HepG2 (cell line): ENCODE measurements at regions not wholly inside any gene's neighbourhood (a gene's known extent, or its start where the extent isn't known, plus 50 kb on each side); places are given as distances from the start of the nearest gene placed in this dataset.
A peak's percentile ranks its signal among the peaks of the same experiment; 100 is the strongest.

Experiments
- ATAC-seq: fragments of 200-7000 bp; cut with Tn5 transposase; 3 replicates; pipeline ENCODE4 v1.9.1; 2020; ENCODE audit warnings: mild to moderate bottlenecking, moderate library complexity
- BruUV-seq: library from RNA; stranded (reverse); fragments of 400-500 nt; replicated peaks from 2 replicates; lab custom pipeline; 2021; lab: Mats Ljungman, UMichigan
- CTCF ChIA-PET: fragments of 300-600 bp; formaldehyde crosslinking; extraction: SDS; loops from one replicate; lab custom pipeline; 2021; ENCODE audit warnings: low total read pairs, inconsistent platforms, low intra/inter-chr PET ratio; lab: Yijun Ruan, JAX
- POLR2A ChIA-PET: fragments of 350-600 bp; sonication (Branson Sonifier 250); formaldehyde crosslinking; loops from one replicate; lab custom pipeline; 2020; ENCODE audit warnings: antibody characterized with exemption, inconsistent platforms; lab: Yijun Ruan, JAX
- DNase-seq: peaks from one replicate; pipeline ENCODE4 v3.0.0-alpha.2; 2015; ENCODE audit warnings: low spot score
- FAIRE-seq: peaks from 3 replicates; lab custom pipeline; 2011; peaks lifted over from hg19 to GRCh38; lab: Jason Lieb, UNC
- H2AFZ ChIP-seq: one replicate; pipeline ENCODE4 v1.6.1; 2011; ENCODE audit warnings: low read length, inconsistent platforms
- H3K27ac ChIP-seq: fragments of 300-600 bp; 3 replicates; pipeline ENCODE4 v1.8.0; 2011; ENCODE audit warnings: mixed run types, mild to moderate bottlenecking, mixed read lengths, low read length, inconsistent platforms; ENCODE audit not compliant: insufficient read depth; ENCODE audit errors: extremely low read length
- H3K27me3 ChIP-seq, 2 experiments: fragments of 200-600 bp in 1 of 2; 2 replicates in 1 of 2; 3 replicates in 1 of 2; pipeline versions ENCODE4 v1.6.0 to v1.8.0; 2011; ENCODE audit warnings: low read length in 2 of 2, mild to moderate bottlenecking in 2 of 2, moderate library complexity in 2 of 2, inconsistent platforms in 1 of 2; ENCODE audit not compliant: insufficient read depth in 2 of 2, control insufficient read depth in 1 of 2
- H3K36me3 ChIP-seq, 2 experiments: fragments of 200-600 bp in 1 of 2; replicated peaks in 1 of 2; 2 replicates in 1 of 2; 3 replicates in 1 of 2; pipeline versions ENCODE4 v1.5.1 to v1.8.0; 2011; ENCODE audit warnings: low read length in 2 of 2, inconsistent platforms in 1 of 2; ENCODE audit not compliant: insufficient read depth in 2 of 2, control insufficient read depth in 1 of 2
- H3K4me1 ChIP-seq: 2 replicates; pipeline ENCODE4 v1.5.1; 2012; ENCODE audit warnings: low read length, inconsistent platforms; ENCODE audit not compliant: insufficient read depth
- H3K4me2 ChIP-seq: 2 replicates; pipeline ENCODE4 v1.6.0; 2011; ENCODE audit warnings: low read depth, low read length, inconsistent platforms
- H3K4me3 ChIP-seq, 3 experiments: fragments of 200-600 bp in 1 of 3; sonication (generic), shearing (Covaris generic) in 1 of 3; replicated peaks in 1 of 3; 2 replicates each; pipeline ENCODE4 v1.5.1; 2011 to 2016; ENCODE audit warnings: low read length in 3 of 3, inconsistent platforms in 2 of 3, low read depth in 2 of 3, mild to moderate bottlenecking in 2 of 3, control low read depth in 1 of 3, mixed read lengths in 1 of 3; ENCODE audit not compliant: insufficient read depth in 1 of 3
- H3K79me2 ChIP-seq: one replicate; pipeline ENCODE4 v1.6.1; 2011; ENCODE audit warnings: low read length, inconsistent platforms; ENCODE audit not compliant: insufficient read depth
- H3K9ac ChIP-seq: 2 replicates; pipeline ENCODE4 v1.6.0; 2011; ENCODE audit warnings: mild to moderate bottlenecking, low read depth, low read length, inconsistent platforms; ENCODE audit not compliant: insufficient read depth
- H3K9me3 ChIP-seq: 2 replicates; pipeline ENCODE4 v1.5.1; 2012; ENCODE audit warnings: mild to moderate bottlenecking, low read length
- H4K20me1 ChIP-seq: 2 replicates; pipeline ENCODE4 v1.6.0; 2011; ENCODE audit warnings: inconsistent platforms, mild to moderate bottlenecking, low read length, moderate library complexity; ENCODE audit not compliant: insufficient read depth
- AHR ChIP-seq: IDR thresholded peaks from 2 replicates; pipeline ENCODE4 v1.6.1; 2018; ENCODE audit warnings: missing genetic modification reagents, missing compliant biosample characterization
- EHMT2 ChIP-seq: fragments of 200-600 bp; sonication (generic); IDR thresholded peaks from 2 replicates; pipeline ENCODE4 v1.7.0; 2017; ENCODE audit warnings: antibody characterized with exemption, low read depth, low read length, borderline replicate concordance
- FOXC1 ChIP-seq: sonication (generic); formaldehyde crosslinking; IDR thresholded peaks from 2 replicates; pipeline ENCODE4 v1.8.0; 2022; ENCODE audit warnings: mild to moderate bottlenecking, missing genetic modification reagents, borderline replicate concordance
- FOXK2 ChIP-seq: fragments of 450-650 bp; IDR thresholded peaks from 2 replicates; pipeline ENCODE4 v1.6.1; 2016
- GTF3A ChIP-seq: sonication (generic); formaldehyde crosslinking; conservative IDR thresholded peaks from 2 replicates; pipeline ENCODE4 v1.4.0; 2020; ENCODE audit warnings: mild to moderate bottlenecking, missing genetic modification reagents
- HDAC2 ChIP-seq: sonication (generic); formaldehyde crosslinking; IDR thresholded peaks from 2 replicates; pipeline ENCODE4 v1.4.0; 2020; ENCODE audit warnings: missing genetic modification reagents
- NAIF1 ChIP-seq: sonication (generic); formaldehyde crosslinking; IDR thresholded peaks from 2 replicates; pipeline ENCODE4 v1.5.0; 2020; ENCODE audit warnings: mild to moderate bottlenecking, missing genetic modification reagents, borderline replicate concordance
- NRL ChIP-seq: sonication (generic); formaldehyde crosslinking; IDR thresholded peaks from 2 replicates; pipeline ENCODE4 v1.5.0; 2020; ENCODE audit warnings: missing genetic modification reagents, mild to moderate bottlenecking, moderate library complexity, borderline replicate concordance
- SOX6 ChIP-seq, 2 experiments: fragments of 450-650 bp in 1 of 2; sonication (generic) in 1 of 2; formaldehyde crosslinking in 1 of 2; IDR thresholded peaks; 2 replicates each; pipeline versions ENCODE4 v1.4.0 to v1.6.1; 2017 to 2020; ENCODE audit warnings: antibody characterized with exemption in 1 of 2, mild to moderate bottlenecking in 1 of 2, missing genetic modification reagents in 1 of 2
- ZFP36L2 ChIP-seq: sonication (generic); formaldehyde crosslinking; IDR thresholded peaks from 2 replicates; pipeline ENCODE4 v1.4.0; 2020; ENCODE audit warnings: missing genetic modification reagents
- ZNF251 ChIP-seq: sonication (generic); formaldehyde crosslinking; IDR thresholded peaks from 2 replicates; pipeline ENCODE4 v1.9.0; 2021; ENCODE audit warnings: mild to moderate bottlenecking, missing genetic modification reagents
- ZNF501 ChIP-seq: sonication (generic); formaldehyde crosslinking; IDR thresholded peaks from 2 replicates; pipeline ENCODE4 v1.5.1; 2020; ENCODE audit warnings: mild to moderate bottlenecking, moderate library complexity, missing genetic modification reagents
- ZNF605 ChIP-seq: sonication (generic); formaldehyde crosslinking; IDR thresholded peaks from 2 replicates; pipeline ENCODE4 v1.8.0; 2022; ENCODE audit warnings: mild to moderate bottlenecking, missing genetic modification reagents
- ZNF672 ChIP-seq: sonication (generic); formaldehyde crosslinking; IDR thresholded peaks from 2 replicates; pipeline ENCODE4 v1.8.1; 2022; ENCODE audit warnings: missing genetic modification reagents
- ZSCAN25 ChIP-seq: sonication (generic); formaldehyde crosslinking; IDR thresholded peaks from 2 replicates; pipeline ENCODE4 v1.8.0; 2022; ENCODE audit warnings: mild to moderate bottlenecking, missing genetic modification reagents
- WGBS: methylation state at CpG from one replicate; pipeline ENCODE4 v1.1.6; 2017; ENCODE audit warnings: low lambda C conversion rate; 5-methylcytosine and 5-hydroxymethylcytosine counted together
- in situ Hi-C: cut with HindIII; loops from 2 replicates; pipeline ENCODE4 v1.10.0; 2017; ENCODE audit warnings: low pct_unique_long_range_greater_than_20kb; ENCODE audit not compliant: extremely low pct_ligation_motif_present
- intact Hi-C: fragments of 100-400 bp; cut with micrococcal nuclease; formaldehyde crosslinking; loops from one replicate; pipeline ENCODE4 v1.10.0; 2022; ENCODE audit not compliant: unreplicated experiment
- TF ChIP-seq, protein P1 (sequence below), 2 experiments: fragments of 450-650 bp in 1 of 2; sonication (generic) in 1 of 2; formaldehyde crosslinking; IDR thresholded peaks; 2 replicates each; pipeline versions ENCODE4 v1.5.0 to v1.8.0; 2020 to 2022; ENCODE audit warnings: mild to moderate bottlenecking in 1 of 2, missing genetic modification reagents in 1 of 2
- TF ChIP-seq, protein P2 (sequence below): sonication (generic); formaldehyde crosslinking; IDR thresholded peaks from 2 replicates; pipeline ENCODE4 v1.8.0; 2022; ENCODE audit warnings: mild to moderate bottlenecking, missing genetic modification reagents, moderate library complexity

DNA sequence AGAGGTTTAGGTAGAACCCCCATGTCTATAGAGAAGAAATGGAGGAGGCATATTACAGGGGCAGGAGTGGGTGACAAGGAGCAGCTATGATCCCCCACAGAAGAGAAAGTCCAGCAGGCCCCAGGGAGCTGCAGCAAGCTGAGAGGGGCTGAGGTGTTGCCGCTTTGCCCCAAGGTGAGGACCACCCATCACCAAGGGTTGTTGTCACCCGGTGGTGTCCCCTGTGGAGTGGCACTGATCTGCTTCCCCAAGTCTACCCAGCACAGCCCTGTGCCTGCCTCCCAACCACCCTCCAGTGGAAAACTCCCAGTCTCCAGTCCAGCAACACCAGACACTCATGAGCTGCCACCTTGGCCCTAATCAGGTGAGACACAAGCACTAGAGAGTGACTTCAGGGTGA is 149.3 kb upstream of the NOCT start:
- in situ Hi-C loops (no loop called here), intact Hi-C loops (no loop called here)
- 33% methylated on average over 2 of the region's 2 CpGs for WGBS
- BruUV-seq: no TSS peak
- DNase-seq (no peak), ATAC-seq (peak; percentile 44; the same call in 2 of the 3 replicates), FAIRE-seq (no peak)
- Histone ChIP-seq H3K4me2 (no peak overlapping the region), H3K36me3 (no peaks in the 10 kb centered on the region), H3K27ac (no peak overlapping the region), H4K20me1 (no peaks in the 10 kb centered on the region), H3K9me3 (no peaks in the 10 kb centered on the region), H3K4me1 (no peaks in the 10 kb centered on the region), H3K27me3 (peaks cover 0 to 4% of the 10 kb centered on the region in 2 experiments; a peak in 1 of 5 replicates), H3K9ac (no peak overlapping the region), H3K4me3 (no peak overlapping the region), H2AFZ (no peak overlapping the region), H3K79me2 (no peaks in the 10 kb centered on the region)
- ChIA-PET CTCF (no interaction called here), POLR2A (no interaction called here)
- no peak for TF ChIP-seq ZFP36L2 (CRISPR knock-in tag)
- TF ChIP-seq, protein P1, sequence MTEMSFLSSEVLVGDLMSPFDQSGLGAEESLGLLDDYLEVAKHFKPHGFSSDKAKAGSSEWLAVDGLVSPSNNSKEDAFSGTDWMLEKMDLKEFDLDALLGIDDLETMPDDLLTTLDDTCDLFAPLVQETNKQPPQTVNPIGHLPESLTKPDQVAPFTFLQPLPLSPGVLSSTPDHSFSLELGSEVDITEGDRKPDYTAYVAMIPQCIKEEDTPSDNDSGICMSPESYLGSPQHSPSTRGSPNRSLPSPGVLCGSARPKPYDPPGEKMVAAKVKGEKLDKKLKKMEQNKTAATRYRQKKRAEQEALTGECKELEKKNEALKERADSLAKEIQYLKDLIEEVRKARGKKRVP (CRISPR knock-in tag; IDR thresholded peaks at IDR 0.05): no peak
- no peak for TF ChIP-seq AHR (CRISPR knock-in tag)
- no peak for TF ChIP-seq FOXK2
- no peak for TF ChIP-seq HDAC2 (CRISPR knock-in tag)
- no peak for TF ChIP-seq NRL (CRISPR knock-in tag)

DNA sequence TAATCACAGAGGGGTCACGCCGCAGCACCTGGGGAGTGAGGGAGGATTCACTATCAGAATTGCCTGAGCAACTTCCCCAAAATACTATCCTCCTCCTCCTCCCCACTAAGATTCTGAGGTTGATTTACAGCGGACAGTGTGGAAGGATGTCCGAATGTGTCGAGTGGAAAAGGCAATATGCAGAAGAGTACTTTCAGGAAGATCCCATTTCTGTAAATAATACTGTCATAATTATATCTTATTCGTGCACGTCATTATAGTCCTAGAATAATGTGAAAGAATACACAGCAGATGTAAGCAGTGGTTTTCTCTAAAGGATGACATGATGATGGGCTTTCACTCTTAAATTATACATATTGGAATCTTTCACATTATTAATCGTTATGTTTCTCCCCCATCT is 149.8 kb upstream of the NOCT start:
- 24% methylated on average over 8 of the region's 8 CpGs for WGBS
- in situ Hi-C loops: no loop called here
- H3K9me3 ChIP-seq: no peaks in the 10 kb centered on the region
- peaks cover 0 to 4% of the 10 kb centered on the region in 2 experiments; a peak in 1 of 5 replicates for H3K27me3 ChIP-seq
- ChIA-PET CTCF (no interaction called here), POLR2A (no interaction called here)
- no peak overlapping the region for H3K4me3 ChIP-seq
- intact Hi-C loops: no loop called here
- H4K20me1 ChIP-seq: no peaks in the 10 kb centered on the region
- no peak overlapping the region for H3K9ac ChIP-seq
- H3K4me2 ChIP-seq: no peak overlapping the region
- H3K79me2 ChIP-seq: no peaks in the 10 kb centered on the region
- FAIRE-seq (no peak), DNase-seq (no peak), ATAC-seq (no peak)
- no peak overlapping the region for H2AFZ ChIP-seq
- H3K36me3 ChIP-seq: no peaks in the 10 kb centered on the region
- H3K4me1 ChIP-seq: no peaks in the 10 kb centered on the region
- H3K27ac ChIP-seq: no peak overlapping the region
- no TSS peak for BruUV-seq
- TF ChIP-seq SOX6 (IDR thresholded peaks at IDR 0.05): no peak
- no peak for TF ChIP-seq SOX6 (CRISPR knock-in tag; IDR thresholded peaks at IDR 0.05)
- no peak for TF ChIP-seq FOXC1 (CRISPR knock-in tag)
- TF ChIP-seq NAIF1: no peak
- no peak for TF ChIP-seq ZSCAN25 (CRISPR knock-in tag)
- TF ChIP-seq ZNF501: no peak
- TF ChIP-seq, protein P2, sequence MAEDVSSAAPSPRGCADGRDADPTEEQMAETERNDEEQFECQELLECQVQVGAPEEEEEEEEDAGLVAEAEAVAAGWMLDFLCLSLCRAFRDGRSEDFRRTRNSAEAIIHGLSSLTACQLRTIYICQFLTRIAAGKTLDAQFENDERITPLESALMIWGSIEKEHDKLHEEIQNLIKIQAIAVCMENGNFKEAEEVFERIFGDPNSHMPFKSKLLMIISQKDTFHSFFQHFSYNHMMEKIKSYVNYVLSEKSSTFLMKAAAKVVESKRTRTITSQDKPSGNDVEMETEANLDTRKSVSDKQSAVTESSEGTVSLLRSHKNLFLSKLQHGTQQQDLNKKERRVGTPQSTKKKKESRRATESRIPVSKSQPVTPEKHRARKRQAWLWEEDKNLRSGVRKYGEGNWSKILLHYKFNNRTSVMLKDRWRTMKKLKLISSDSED (CRISPR knock-in tag): no peak
- TF ChIP-seq EHMT2: no peak
- TF ChIP-seq GTF3A: no peak
- no peak for TF ChIP-seq ZNF605 (CRISPR knock-in tag)
- no peak for TF ChIP-seq ZNF251 (CRISPR knock-in tag)
- no peak for TF ChIP-seq ZNF672
